ENCODE measurements at regions not wholly inside any gene's neighbourhood (a gene's known extent, or its start where the extent isn't known, plus 50 kb on each side); places are given as distances from the start of the nearest gene placed in this dataset.

GRCh38 chr1:184150776-184151531, 99.4 kb downstream of the TSEN15 start:
- in situ Hi-C loops (cut with MboI; ENCODE audit: low pct_ligation_motif_present in 1 of 4, low pct_unique_long_range_greater_than_20kb in 1 of 4, low sequenced_read_pairs in 3 of 4) (no loop called here), intact Hi-C loops (cut with DNase I; ENCODE audit: low total_unique reads) (no loop called here)
- H3K36me3 ChIP-seq: no peaks in the 10 kb centered on the region
- H3K27ac ChIP-seq: peak overlapping the region; percentile 13 to 63 (median 52)
- WGBS, 2 donors (ENCODE audit: low coverage in 1 of 2): 61 to 67% methylated on average over 7 to 9 of the region's 9 CpGs
- DNase-seq: peak; percentile 13
- H3K27me3 ChIP-seq: no peaks in the 10 kb centered on the region
- no peaks in the 10 kb centered on the region for H3K9me3 ChIP-seq
- no peak overlapping the region for H3K4me3 ChIP-seq
- TF ChIP-seq CTCF (IDR thresholded peaks at IDR 0.05) (no peak), EP300 (IDR thresholded peaks at IDR 0.05; ENCODE audit: low read depth) (no peak), POLR2AphosphoS5 (IDR thresholded peaks at IDR 0.05) (no peak), POLR2A (IDR thresholded peaks at IDR 0.05) (no peak)
- peaks cover 0 to 13% (median 0%) of the 10 kb centered on the region in 4 donors for H3K4me1 ChIP-seq

GRCh38 chr1:184152434-184152898, 100.9 kb downstream of the TSEN15 start:
- in situ Hi-C loops (cut with MboI; ENCODE audit: low pct_ligation_motif_present in 1 of 4, low pct_unique_long_range_greater_than_20kb in 1 of 4, low sequenced_read_pairs in 3 of 4) (no loop called here), intact Hi-C loops (cut with DNase I; ENCODE audit: low total_unique reads) (no loop called here)
- Histone ChIP-seq H3K9me3 (no peaks in the 10 kb centered on the region), H3K27ac (peak overlapping the region; percentile 50 to 71 (median 62)), H3K27me3 (no peaks in the 10 kb centered on the region), H3K4me1 (peaks cover 0 to 13% (median 0%) of the 10 kb centered on the region in 4 donors), H3K4me3 (peak overlapping the region in 3 of 4 donors; percentile 3 to 26 (median 9)), H3K36me3 (no peaks in the 10 kb centered on the region)
- no peak for TF ChIP-seq POLR2A (IDR thresholded peaks at IDR 0.05)
- TF ChIP-seq EP300 (IDR thresholded peaks at IDR 0.05; ENCODE audit: low read depth): no peak
- TF ChIP-seq POLR2AphosphoS5 (IDR thresholded peaks at IDR 0.05): no peak
- no peak for TF ChIP-seq CTCF (IDR thresholded peaks at IDR 0.05)
- WGBS, 2 donors (ENCODE audit: low coverage in 1 of 2): 11 to 44% methylated on average over 3 to 10 of the region's 10 CpGs
- peak; percentile 13 for DNase-seq

GRCh38 chr1:184152974-184153373, 101.4 kb downstream of the TSEN15 start:
- Histone ChIP-seq H3K36me3 (no peaks in the 10 kb centered on the region), H3K4me3 (peak overlapping the region in 3 of 4 donors; percentile 3 to 26 (median 9)), H3K27me3 (no peaks in the 10 kb centered on the region), H3K9me3 (no peaks in the 10 kb centered on the region), H3K27ac (peak overlapping the region; percentile 50 to 71 (median 62)), H3K4me1 (peaks cover 0 to 13% (median 0%) of the 10 kb centered on the region in 4 donors)
- in situ Hi-C loops (cut with MboI; ENCODE audit: low pct_ligation_motif_present in 1 of 4, low pct_unique_long_range_greater_than_20kb in 1 of 4, low sequenced_read_pairs in 3 of 4) (no loop called here), intact Hi-C loops (cut with DNase I; ENCODE audit: low total_unique reads) (no loop called here)
- DNase-seq: no peak
- TF ChIP-seq CTCF (IDR thresholded peaks at IDR 0.05) (no peak), POLR2A (IDR thresholded peaks at IDR 0.05) (no peak), EP300 (IDR thresholded peaks at IDR 0.05; ENCODE audit: low read depth) (no peak), POLR2AphosphoS5 (IDR thresholded peaks at IDR 0.05) (no peak)
- 60% methylated on average over 11 of the region's 11 CpGs; no CpG with 5 or more reads in 1 of the 2 donors for WGBS, 2 donors (ENCODE audit: low coverage in 1 of 2)

GRCh38 chr1:184153731-184154130, 102.2 kb downstream of the TSEN15 start:
- H3K27ac ChIP-seq: no peak overlapping the region
- H3K36me3 ChIP-seq: no peaks in the 10 kb centered on the region
- DNase-seq: no peak
- 60 to 82% methylated on average over 1 to 4 of the region's 4 CpGs for WGBS, 2 donors (ENCODE audit: low coverage in 1 of 2)
- intact Hi-C loops (cut with DNase I; ENCODE audit: low total_unique reads) (no loop called here), in situ Hi-C loops (cut with MboI; ENCODE audit: low pct_ligation_motif_present in 1 of 4, low pct_unique_long_range_greater_than_20kb in 1 of 4, low sequenced_read_pairs in 3 of 4) (no loop called here)
- no peaks in the 10 kb centered on the region for H3K27me3 ChIP-seq
- H3K9me3 ChIP-seq: no peaks in the 10 kb centered on the region
- TF ChIP-seq POLR2AphosphoS5 (IDR thresholded peaks at IDR 0.05) (no peak), POLR2A (IDR thresholded peaks at IDR 0.05) (no peak), CTCF (IDR thresholded peaks at IDR 0.05) (no peak), EP300 (IDR thresholded peaks at IDR 0.05; ENCODE audit: low read depth) (no peak)
- H3K4me1 ChIP-seq: peaks cover 0 to 13% (median 0%) of the 10 kb centered on the region in 4 donors
- no peak overlapping the region for H3K4me3 ChIP-seq
